ENCODE measurements at regions not wholly inside any gene's neighbourhood (a gene's known extent, or its start where the extent isn't known, plus 50 kb on each side); places are given as distances from the start of the nearest gene placed in this dataset.
"Not testable (repeated sequence)": the region's sequence is repeated elsewhere in the genome, so short reads cannot be mapped to it uniquely, and the experiment has no call there.

- TF ChIP-seq CTCF (IDR thresholded peaks at IDR 0.05 in 2 of 3, conservative IDR thresholded peaks at IDR 0.05 in 1 of 3; ENCODE audit: control insufficient read depth in 2 of 3, extremely low read depth in 1 of 3, insufficient read depth in 1 of 3, low read depth in 3 of 3, low read length in 3 of 3); ZNF217 (IDR thresholded peaks at IDR 0.05); ZNF592 (IDR thresholded peaks at IDR 0.05); ZZZ3 (IDR thresholded peaks at IDR 0.05; ENCODE audit: control insufficient read depth, insufficient read length, low read depth); SMC3 (IDR thresholded peaks at IDR 0.05; ENCODE audit: borderline replicate concordance, low read length); SIN3A (IDR thresholded peaks at IDR 0.05; ENCODE audit: low read depth, low read length); SRF (IDR thresholded peaks at IDR 0.05; ENCODE audit: low read depth in 2 of 2, low read length in 2 of 2); ZNF24 (IDR thresholded peaks at IDR 0.05): not testable (repeated sequence)
- TF ChIP-seq, protein P1, sequence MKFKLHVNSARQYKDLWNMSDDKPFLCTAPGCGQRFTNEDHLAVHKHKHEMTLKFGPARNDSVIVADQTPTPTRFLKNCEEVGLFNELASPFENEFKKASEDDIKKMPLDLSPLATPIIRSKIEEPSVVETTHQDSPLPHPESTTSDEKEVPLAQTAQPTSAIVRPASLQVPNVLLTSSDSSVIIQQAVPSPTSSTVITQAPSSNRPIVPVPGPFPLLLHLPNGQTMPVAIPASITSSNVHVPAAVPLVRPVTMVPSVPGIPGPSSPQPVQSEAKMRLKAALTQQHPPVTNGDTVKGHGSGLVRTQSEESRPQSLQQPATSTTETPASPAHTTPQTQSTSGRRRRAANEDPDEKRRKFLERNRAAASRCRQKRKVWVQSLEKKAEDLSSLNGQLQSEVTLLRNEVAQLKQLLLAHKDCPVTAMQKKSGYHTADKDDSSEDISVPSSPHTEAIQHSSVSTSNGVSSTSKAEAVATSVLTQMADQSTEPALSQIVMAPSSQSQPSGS (IDR thresholded peaks at IDR 0.05; ENCODE audit: low read length) = not testable (repeated sequence)
- TF ChIP-seq, protein P2, sequence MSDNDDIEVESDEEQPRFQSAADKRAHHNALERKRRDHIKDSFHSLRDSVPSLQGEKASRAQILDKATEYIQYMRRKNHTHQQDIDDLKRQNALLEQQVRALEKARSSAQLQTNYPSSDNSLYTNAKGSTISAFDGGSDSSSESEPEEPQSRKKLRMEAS (IDR thresholded peaks at IDR 0.05; ENCODE audit: low read depth, low read length) = not testable (repeated sequence)
- TF ChIP-seq, protein P3, sequence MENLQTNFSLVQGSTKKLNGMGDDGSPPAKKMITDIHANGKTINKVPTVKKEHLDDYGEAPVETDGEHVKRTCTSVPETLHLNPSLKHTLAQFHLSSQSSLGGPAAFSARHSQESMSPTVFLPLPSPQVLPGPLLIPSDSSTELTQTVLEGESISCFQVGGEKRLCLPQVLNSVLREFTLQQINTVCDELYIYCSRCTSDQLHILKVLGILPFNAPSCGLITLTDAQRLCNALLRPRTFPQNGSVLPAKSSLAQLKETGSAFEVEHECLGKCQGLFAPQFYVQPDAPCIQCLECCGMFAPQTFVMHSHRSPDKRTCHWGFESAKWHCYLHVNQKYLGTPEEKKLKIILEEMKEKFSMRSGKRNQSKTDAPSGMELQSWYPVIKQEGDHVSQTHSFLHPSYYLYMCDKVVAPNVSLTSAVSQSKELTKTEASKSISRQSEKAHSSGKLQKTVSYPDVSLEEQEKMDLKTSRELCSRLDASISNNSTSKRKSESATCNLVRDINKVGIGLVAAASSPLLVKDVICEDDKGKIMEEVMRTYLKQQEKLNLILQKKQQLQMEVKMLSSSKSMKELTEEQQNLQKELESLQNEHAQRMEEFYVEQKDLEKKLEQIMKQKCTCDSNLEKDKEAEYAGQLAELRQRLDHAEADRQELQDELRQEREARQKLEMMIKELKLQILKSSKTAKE (IDR thresholded peaks at IDR 0.05; ENCODE audit: low read depth, poor library complexity, severe bottlenecking) = not testable (repeated sequence)
- TF ChIP-seq, protein P4, sequence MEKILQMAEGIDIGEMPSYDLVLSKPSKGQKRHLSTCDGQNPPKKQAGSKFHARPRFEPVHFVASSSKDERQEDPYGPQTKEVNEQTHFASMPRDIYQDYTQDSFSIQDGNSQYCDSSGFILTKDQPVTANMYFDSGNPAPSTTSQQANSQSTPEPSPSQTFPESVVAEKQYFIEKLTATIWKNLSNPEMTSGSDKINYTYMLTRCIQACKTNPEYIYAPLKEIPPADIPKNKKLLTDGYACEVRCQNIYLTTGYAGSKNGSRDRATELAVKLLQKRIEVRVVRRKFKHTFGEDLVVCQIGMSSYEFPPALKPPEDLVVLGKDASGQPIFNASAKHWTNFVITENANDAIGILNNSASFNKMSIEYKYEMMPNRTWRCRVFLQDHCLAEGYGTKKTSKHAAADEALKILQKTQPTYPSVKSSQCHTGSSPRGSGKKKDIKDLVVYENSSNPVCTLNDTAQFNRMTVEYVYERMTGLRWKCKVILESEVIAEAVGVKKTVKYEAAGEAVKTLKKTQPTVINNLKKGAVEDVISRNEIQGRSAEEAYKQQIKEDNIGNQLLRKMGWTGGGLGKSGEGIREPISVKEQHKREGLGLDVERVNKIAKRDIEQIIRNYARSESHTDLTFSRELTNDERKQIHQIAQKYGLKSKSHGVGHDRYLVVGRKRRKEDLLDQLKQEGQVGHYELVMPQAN (conservative IDR thresholded peaks at IDR 0.05) = not testable (repeated sequence)
Observed at GRCh38 chr20:11513241-11513745, 404.4 kb upstream of the BTBD3 start.

Data from GM12878 (cell line).